ENCODE measurements at regions not wholly inside any gene's neighbourhood (a gene's known extent, or its start where the extent isn't known, plus 50 kb on each side); places are given as distances from the start of the nearest gene placed in this dataset.

GRCh38 chr13:106032441-106032840, 503.0 kb downstream of the EFNB2 start:
- CTCF ChIA-PET = no interaction called here
- POLR2A ChIA-PET = no interaction called here
- DNase-seq (ENCODE audit: extremely low spot score) = no peak
- no peak for TF ChIP-seq CTCF (IDR thresholded peaks at IDR 0.05; ENCODE audit: control extremely low read depth, extremely low read depth, low read depth, missing control alignments)

- ChIA-PET POLR2A (no interaction called here), CTCF (no interaction called here)
- no peak for TF ChIP-seq CTCF (IDR thresholded peaks at IDR 0.05; ENCODE audit: control extremely low read depth, extremely low read depth, low read depth, missing control alignments)
- DNase-seq (ENCODE audit: extremely low spot score) = no peak
Observed at GRCh38 chr13:106029676-106030290, 505.7 kb downstream of the EFNB2 start.

GRCh38 chr13:106028911-106029310, 506.6 kb downstream of the EFNB2 start:
- DNase-seq (ENCODE audit: extremely low spot score) = no peak
- TF ChIP-seq CTCF (IDR thresholded peaks at IDR 0.05; ENCODE audit: control extremely low read depth, extremely low read depth, low read depth, missing control alignments) = no peak
- ChIA-PET CTCF (interaction anchor here (1.5 kb wide), 1 partner anchor 8 kb away, joined by 6 read pairs; no protein-coding TSS in a partner anchor), POLR2A (no interaction called here)

GRCh38 chr13:106011600-106011999, 523.9 kb downstream of the EFNB2 start:
- POLR2A ChIA-PET = no interaction called here
- CTCF ChIA-PET = interaction anchor here (0.8 to 1.4 kb wide), 3 partner anchors 14 to 37 kb away, joined by 3 read pairs; no protein-coding TSS in a partner anchor
- no peak for DNase-seq (ENCODE audit: extremely low spot score)
- no peak for TF ChIP-seq CTCF (IDR thresholded peaks at IDR 0.05; ENCODE audit: control extremely low read depth, extremely low read depth, low read depth, missing control alignments)

- no peak for TF ChIP-seq CTCF (IDR thresholded peaks at IDR 0.05; ENCODE audit: control extremely low read depth, extremely low read depth, low read depth, missing control alignments)
- CTCF ChIA-PET = interaction anchor here (1.0 to 1.4 kb wide), 2 partner anchors 13 to 15 kb away, joined by 3 read pairs; no protein-coding TSS in a partner anchor
- DNase-seq (ENCODE audit: extremely low spot score) = no peak
- POLR2A ChIA-PET = no interaction called here
Observed at GRCh38 chr13:106010836-106011235, 524.6 kb downstream of the EFNB2 start.

- no peak for DNase-seq (ENCODE audit: extremely low spot score)
- POLR2A ChIA-PET = no interaction called here
- TF ChIP-seq CTCF (IDR thresholded peaks at IDR 0.05; ENCODE audit: control extremely low read depth, extremely low read depth, low read depth, missing control alignments) = no peak
- CTCF ChIA-PET = interaction anchor here (1.3 kb wide), 1 partner anchor 27 kb away, joined by 3 read pairs; no protein-coding TSS in a partner anchor
Observed at GRCh38 chr13:106008540-106008939, 526.9 kb downstream of the EFNB2 start.
